OCI-LY7 (cell line): ENCODE measurements at regions not wholly inside any gene's neighbourhood (a gene's known extent, or its start where the extent isn't known, plus 50 kb on each side); places are given as distances from the start of the nearest gene placed in this dataset.

Source experiments
- BruUV-seq: library from RNA; stranded (reverse); fragments of 400-500 nt; replicated peaks from 2 replicates; lab custom pipeline; 2021; lab: Mats Ljungman, UMichigan
- CTCF ChIA-PET: fragments of 300-600 bp; sonication (Branson Sonifier 250); formaldehyde crosslinking; loops from one replicate; lab custom pipeline; 2022; ENCODE audit warnings: antibody characterized with exemption; ENCODE audit not compliant: unreplicated experiment; lab: Charles Lee
- POLR2A ChIA-PET: fragments of 300-600 bp; sonication (Branson Sonifier 250); formaldehyde crosslinking; loops from one replicate; lab custom pipeline; 2022; ENCODE audit warnings: antibody characterized with exemption; lab: Charles Lee
- DNase-seq: peaks from one replicate; pipeline ENCODE4 v3.0.0-alpha.2; 2015; ENCODE audit warnings: low spot score
- H2AFZ ChIP-seq: fragments of 200-600 bp; sonication (generic), shearing (Covaris generic); 2 replicates; pipeline ENCODE4 v1.6.1; 2014; ENCODE audit warnings: mild to moderate bottlenecking, antibody characterized with exemption, low read length, moderate library complexity
- H3K27ac ChIP-seq: fragments of 200-600 bp; sonication (generic); 2 replicates; pipeline ENCODE4 v1.5.1; 2014; ENCODE audit warnings: mixed run types, low read depth, mild to moderate bottlenecking, moderate library complexity, low read length, inconsistent platforms; ENCODE audit not compliant: poor library complexity, severe bottlenecking
- H3K36me3 ChIP-seq: fragments of 200-600 bp; sonication (generic); 2 replicates; pipeline ENCODE4 v1.6.1; 2014; ENCODE audit warnings: mild to moderate bottlenecking, antibody characterized with exemption, low read length, moderate library complexity, mixed read lengths; ENCODE audit not compliant: insufficient read depth
- H3K4me1 ChIP-seq: fragments of 200-600 bp; sonication (generic); 2 replicates; pipeline ENCODE4 v1.5.1; 2014; ENCODE audit warnings: mild to moderate bottlenecking, low read length; ENCODE audit not compliant: insufficient read depth, poor library complexity, severe bottlenecking
- H3K4me2 ChIP-seq: fragments of 200-600 bp; sonication (generic); 2 replicates; pipeline ENCODE4 v1.6.1; 2014; ENCODE audit warnings: mild to moderate bottlenecking, low read length
- H3K4me3 ChIP-seq: fragments of 200-600 bp; sonication (generic); 2 replicates; pipeline ENCODE4 v1.5.1; 2014; ENCODE audit warnings: mild to moderate bottlenecking, low read depth, low read length; ENCODE audit not compliant: poor library complexity, severe bottlenecking
- H3K79me2 ChIP-seq: fragments of 200-600 bp; sonication (generic); 2 replicates; pipeline ENCODE4 v1.6.1; 2016; ENCODE audit warnings: low read depth, mild to moderate bottlenecking, low read length, moderate library complexity, mixed read lengths; ENCODE audit not compliant: insufficient read depth
- H3K9me2 ChIP-seq: fragments of 200-600 bp; sonication (generic); 2 replicates; pipeline ENCODE4 v1.6.1; 2016; ENCODE audit warnings: mild to moderate bottlenecking, low read length, mixed read lengths; ENCODE audit not compliant: insufficient read depth
- H3K9me3 ChIP-seq: fragments of 200-600 bp; sonication (generic); 2 replicates; pipeline ENCODE4 v1.6.1; 2014; ENCODE audit warnings: mild to moderate bottlenecking, mixed run types, low read length, mixed read lengths
- H4K20me1 ChIP-seq: fragments of 200-600 bp; sonication (generic); 2 replicates; pipeline ENCODE4 v1.6.1; 2014; ENCODE audit warnings: mild to moderate bottlenecking, antibody characterized with exemption, low read length, moderate library complexity, mixed read lengths; ENCODE audit not compliant: insufficient read depth
- EZH2phosphoT487 ChIP-seq: fragments of 200-600 bp; sonication (generic); IDR thresholded peaks from 2 replicates; pipeline ENCODE4 v1.6.1; 2018; ENCODE audit warnings: low read depth, borderline replicate concordance, mild to moderate bottlenecking, mixed run types, antibody characterized with exemption, low read length, moderate library complexity, mixed read lengths
- intact Hi-C: fragments of 100-400 bp; cut with micrococcal nuclease; formaldehyde crosslinking; loops from one replicate; pipeline ENCODE4 v1.10.0; 2022; ENCODE audit not compliant: unreplicated experiment
- TF ChIP-seq, protein P1 (sequence below): fragments of 200-600 bp; sonication (generic); conservative IDR thresholded peaks from 2 replicates; pipeline ENCODE4 v1.5.1; 2014; ENCODE audit warnings: mild to moderate bottlenecking, antibody characterized with exemption, low read length, moderate library complexity, mixed read lengths

GRCh38 chr14:54135804-54136280 is 179.2 kb upstream of the BMP4 start:
- no peaks in the 10 kb centered on the region for H3K79me2 ChIP-seq
- intact Hi-C loops, result no loop called here
- no peaks in the 10 kb centered on the region for H3K4me1 ChIP-seq
- no peaks in the 10 kb centered on the region for H3K9me2 ChIP-seq
- H3K4me3 ChIP-seq, result no peak overlapping the region
- no peak for DNase-seq
- H2AFZ ChIP-seq, result no peak overlapping the region
- ChIA-PET POLR2A (no interaction called here), CTCF (no interaction called here)
- H3K36me3 ChIP-seq, result no peaks in the 10 kb centered on the region
- TF ChIP-seq EZH2phosphoT487, result no peak
- TF ChIP-seq, protein P1, sequence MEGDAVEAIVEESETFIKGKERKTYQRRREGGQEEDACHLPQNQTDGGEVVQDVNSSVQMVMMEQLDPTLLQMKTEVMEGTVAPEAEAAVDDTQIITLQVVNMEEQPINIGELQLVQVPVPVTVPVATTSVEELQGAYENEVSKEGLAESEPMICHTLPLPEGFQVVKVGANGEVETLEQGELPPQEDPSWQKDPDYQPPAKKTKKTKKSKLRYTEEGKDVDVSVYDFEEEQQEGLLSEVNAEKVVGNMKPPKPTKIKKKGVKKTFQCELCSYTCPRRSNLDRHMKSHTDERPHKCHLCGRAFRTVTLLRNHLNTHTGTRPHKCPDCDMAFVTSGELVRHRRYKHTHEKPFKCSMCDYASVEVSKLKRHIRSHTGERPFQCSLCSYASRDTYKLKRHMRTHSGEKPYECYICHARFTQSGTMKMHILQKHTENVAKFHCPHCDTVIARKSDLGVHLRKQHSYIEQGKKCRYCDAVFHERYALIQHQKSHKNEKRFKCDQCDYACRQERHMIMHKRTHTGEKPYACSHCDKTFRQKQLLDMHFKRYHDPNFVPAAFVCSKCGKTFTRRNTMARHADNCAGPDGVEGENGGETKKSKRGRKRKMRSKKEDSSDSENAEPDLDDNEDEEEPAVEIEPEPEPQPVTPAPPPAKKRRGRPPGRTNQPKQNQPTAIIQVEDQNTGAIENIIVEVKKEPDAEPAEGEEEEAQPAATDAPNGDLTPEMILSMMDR, result no peak
- H4K20me1 ChIP-seq, result no peaks in the 10 kb centered on the region
- no TSS peak for BruUV-seq
- H3K27ac ChIP-seq, result no peak overlapping the region
- H3K4me2 ChIP-seq, result no peak overlapping the region
- no peaks in the 10 kb centered on the region for H3K9me3 ChIP-seq

DNA sequence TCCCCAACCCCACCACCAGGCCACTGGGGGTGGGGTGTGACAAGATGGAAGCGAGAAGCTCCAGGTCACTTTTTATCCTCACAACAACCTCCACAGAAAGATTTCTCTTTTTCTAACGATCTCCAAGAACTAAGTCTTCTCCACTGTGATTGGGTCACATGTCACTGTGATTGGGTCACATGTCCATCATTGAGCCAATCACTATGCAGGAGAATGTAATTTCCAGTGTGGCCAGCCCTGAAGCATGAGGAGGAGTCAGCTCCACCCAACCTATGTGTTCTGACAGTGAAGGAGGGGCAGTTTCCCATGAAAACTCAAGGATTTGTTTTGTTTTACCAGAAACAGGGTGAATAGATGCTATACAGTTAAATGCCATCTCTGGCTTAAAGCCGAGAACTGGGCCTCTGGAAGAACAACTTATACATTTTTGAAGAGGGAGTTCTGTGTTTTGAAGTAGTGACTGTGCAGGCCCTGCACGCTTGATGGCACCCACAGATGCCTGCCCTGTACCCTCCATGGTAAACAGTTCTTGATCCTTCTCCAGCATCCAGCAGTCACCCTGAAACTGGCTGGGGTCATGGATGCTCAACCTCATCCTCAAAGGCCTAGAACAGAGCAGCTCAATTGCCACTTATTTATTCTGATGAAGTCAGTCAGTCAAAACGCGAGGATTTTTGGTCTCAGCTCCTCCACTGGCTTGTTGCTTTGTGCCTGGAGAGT is 180.4 kb upstream of the BMP4 start:
- Histone ChIP-seq H3K36me3 (no peaks in the 10 kb centered on the region), H2AFZ (no peak overlapping the region), H3K4me3 (no peak overlapping the region), H3K79me2 (no peaks in the 10 kb centered on the region), H4K20me1 (no peaks in the 10 kb centered on the region), H3K27ac (no peak overlapping the region), H3K4me1 (no peaks in the 10 kb centered on the region), H3K9me2 (no peaks in the 10 kb centered on the region), H3K4me2 (no peak overlapping the region), H3K9me3 (no peaks in the 10 kb centered on the region)
- intact Hi-C loops, result no loop called here
- ChIA-PET CTCF (no interaction called here), POLR2A (interaction anchor here (0.6 kb wide), 1 partner anchor 101 kb away, joined by 3 read pairs; no protein-coding TSS in a partner anchor)
- BruUV-seq, result no TSS peak
- no peak for DNase-seq
- no peak for TF ChIP-seq EZH2phosphoT487

DNA sequence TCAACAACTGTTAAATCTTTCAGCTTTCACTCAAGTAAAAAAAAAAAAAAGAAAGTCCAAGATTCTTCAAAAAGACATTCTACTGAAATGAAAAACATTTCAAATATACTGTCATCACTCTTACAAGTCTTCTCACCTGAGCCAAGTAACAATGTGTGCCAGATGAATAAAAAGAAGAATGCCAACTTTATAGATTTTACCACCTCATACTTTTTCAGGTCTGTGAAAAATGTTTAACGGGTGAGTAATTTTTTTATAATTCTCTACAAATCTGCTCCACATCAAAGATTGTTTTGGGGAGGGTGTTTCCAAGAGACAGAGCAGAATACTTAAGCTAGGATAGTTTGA is 181.0 kb upstream of the BMP4 start:
- Histone ChIP-seq H3K9me2 (no peaks in the 10 kb centered on the region), H3K9me3 (no peaks in the 10 kb centered on the region), H3K36me3 (no peaks in the 10 kb centered on the region), H3K79me2 (no peaks in the 10 kb centered on the region), H4K20me1 (no peaks in the 10 kb centered on the region), H3K4me1 (no peaks in the 10 kb centered on the region), H3K4me2 (no peak overlapping the region), H3K27ac (no peak overlapping the region), H3K4me3 (no peak overlapping the region), H2AFZ (no peak overlapping the region)
- POLR2A ChIA-PET, result interaction anchor here (0.6 to 0.9 kb wide), 2 partner anchors 101 to 131 kb away, joined by 3 read pairs; no protein-coding TSS in a partner anchor
- TF ChIP-seq, protein P1, result no peak
- no peak for TF ChIP-seq EZH2phosphoT487
- intact Hi-C loops, result no loop called here
- CTCF ChIA-PET, result no interaction called here
- DNase-seq, result no peak
- no TSS peak for BruUV-seq
